ENCODE measurements at regions not wholly inside any gene's neighbourhood (a gene's known extent, or its start where the extent isn't known, plus 50 kb on each side); places are given as distances from the start of the nearest gene placed in this dataset.

DNA sequence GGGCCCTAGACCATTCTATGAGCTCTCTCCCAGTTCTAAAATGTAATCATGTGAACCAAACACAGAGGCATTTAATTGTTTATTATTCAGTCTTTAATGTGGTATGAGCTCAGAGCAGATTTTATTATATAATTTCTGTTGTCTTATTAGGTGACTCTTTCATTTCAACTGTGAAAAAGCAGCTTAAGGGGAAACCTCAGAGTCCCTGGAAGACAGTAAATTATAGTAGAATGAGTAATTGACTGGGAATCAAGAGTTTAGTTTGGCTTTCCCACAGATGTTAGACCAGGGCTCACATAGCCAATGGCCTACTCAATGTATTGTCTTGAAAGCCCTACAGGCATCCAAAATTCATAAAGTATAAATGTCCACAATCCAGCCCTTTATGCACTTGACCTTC lies 390.4 kb upstream of the SLC35B3 start:
- DNase-seq (ENCODE audit: extremely low spot score in 2 of 2), result no peak
- intact Hi-C loops (cut with DNase I), result no loop called here
- Histone ChIP-seq H3K27me3 (no peaks in the 10 kb centered on the region), H3K4me1 (no peaks in the 10 kb centered on the region), H3K4me3 (no peak overlapping the region), H3K27ac (no peak overlapping the region), H3K9me3 (no peaks in the 10 kb centered on the region), H3K36me3 (no peaks in the 10 kb centered on the region)
- TF ChIP-seq POLR2A (IDR thresholded peaks at IDR 0.05), result no peak
- no peak for TF ChIP-seq POLR2AphosphoS5 (IDR thresholded peaks at IDR 0.05; ENCODE audit: insufficient read depth in 1 of 2, low read depth in 1 of 2)
- TF ChIP-seq, protein P1, sequence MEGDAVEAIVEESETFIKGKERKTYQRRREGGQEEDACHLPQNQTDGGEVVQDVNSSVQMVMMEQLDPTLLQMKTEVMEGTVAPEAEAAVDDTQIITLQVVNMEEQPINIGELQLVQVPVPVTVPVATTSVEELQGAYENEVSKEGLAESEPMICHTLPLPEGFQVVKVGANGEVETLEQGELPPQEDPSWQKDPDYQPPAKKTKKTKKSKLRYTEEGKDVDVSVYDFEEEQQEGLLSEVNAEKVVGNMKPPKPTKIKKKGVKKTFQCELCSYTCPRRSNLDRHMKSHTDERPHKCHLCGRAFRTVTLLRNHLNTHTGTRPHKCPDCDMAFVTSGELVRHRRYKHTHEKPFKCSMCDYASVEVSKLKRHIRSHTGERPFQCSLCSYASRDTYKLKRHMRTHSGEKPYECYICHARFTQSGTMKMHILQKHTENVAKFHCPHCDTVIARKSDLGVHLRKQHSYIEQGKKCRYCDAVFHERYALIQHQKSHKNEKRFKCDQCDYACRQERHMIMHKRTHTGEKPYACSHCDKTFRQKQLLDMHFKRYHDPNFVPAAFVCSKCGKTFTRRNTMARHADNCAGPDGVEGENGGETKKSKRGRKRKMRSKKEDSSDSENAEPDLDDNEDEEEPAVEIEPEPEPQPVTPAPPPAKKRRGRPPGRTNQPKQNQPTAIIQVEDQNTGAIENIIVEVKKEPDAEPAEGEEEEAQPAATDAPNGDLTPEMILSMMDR (IDR thresholded peaks at IDR 0.05), result no peak

- H3K9me3 ChIP-seq, result no peaks in the 10 kb centered on the region
- H3K36me3 ChIP-seq, result no peaks in the 10 kb centered on the region
- H3K27ac ChIP-seq, result no peak overlapping the region
- no peak overlapping the region for H3K4me3 ChIP-seq
- no peaks in the 10 kb centered on the region for H3K27me3 ChIP-seq
- intact Hi-C loops (cut with DNase I), result no loop called here
- no peaks in the 10 kb centered on the region for H3K4me1 ChIP-seq
- no peak for DNase-seq (ENCODE audit: extremely low spot score in 2 of 2)
- TF ChIP-seq POLR2A (IDR thresholded peaks at IDR 0.05), result no peak
- no peak for TF ChIP-seq POLR2AphosphoS5 (IDR thresholded peaks at IDR 0.05; ENCODE audit: insufficient read depth in 1 of 2, low read depth in 1 of 2)
- TF ChIP-seq, protein P1 (IDR thresholded peaks at IDR 0.05), result no peak
Measured at GRCh38 chr6:8821981-8822381, 386.6 kb upstream of the SLC35B3 start.

DNA sequence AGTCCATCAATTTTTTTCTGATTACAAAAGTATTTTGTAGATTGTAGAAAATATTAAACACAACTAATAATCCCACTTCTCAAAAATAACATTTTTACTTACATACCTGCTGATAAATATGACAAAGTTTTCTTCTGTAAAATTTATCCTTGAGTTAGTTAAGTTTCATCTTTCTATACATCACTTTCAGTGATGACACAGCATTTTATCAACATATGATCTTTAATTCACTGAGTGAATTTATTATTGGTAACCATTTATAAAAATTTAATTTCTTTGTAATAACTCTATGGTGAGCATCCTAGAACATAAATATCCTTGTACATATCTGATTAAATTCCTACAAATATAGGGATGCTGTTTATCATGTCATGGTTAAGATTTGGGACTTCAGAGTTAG lies 385.0 kb upstream of the SLC35B3 start:
- no peaks in the 10 kb centered on the region for H3K4me1 ChIP-seq
- TF ChIP-seq POLR2AphosphoS5 (IDR thresholded peaks at IDR 0.05; ENCODE audit: insufficient read depth in 1 of 2, low read depth in 1 of 2) (no peak), POLR2A (IDR thresholded peaks at IDR 0.05) (no peak)
- TF ChIP-seq, protein P1 (IDR thresholded peaks at IDR 0.05), result no peak
- H3K9me3 ChIP-seq, result no peaks in the 10 kb centered on the region
- no peaks in the 10 kb centered on the region for H3K36me3 ChIP-seq
- no peak for DNase-seq (ENCODE audit: extremely low spot score in 2 of 2)
- H3K27me3 ChIP-seq, result no peaks in the 10 kb centered on the region
- no peak overlapping the region for H3K27ac ChIP-seq
- intact Hi-C loops (cut with DNase I), result no loop called here
- H3K4me3 ChIP-seq, result no peak overlapping the region

DNA sequence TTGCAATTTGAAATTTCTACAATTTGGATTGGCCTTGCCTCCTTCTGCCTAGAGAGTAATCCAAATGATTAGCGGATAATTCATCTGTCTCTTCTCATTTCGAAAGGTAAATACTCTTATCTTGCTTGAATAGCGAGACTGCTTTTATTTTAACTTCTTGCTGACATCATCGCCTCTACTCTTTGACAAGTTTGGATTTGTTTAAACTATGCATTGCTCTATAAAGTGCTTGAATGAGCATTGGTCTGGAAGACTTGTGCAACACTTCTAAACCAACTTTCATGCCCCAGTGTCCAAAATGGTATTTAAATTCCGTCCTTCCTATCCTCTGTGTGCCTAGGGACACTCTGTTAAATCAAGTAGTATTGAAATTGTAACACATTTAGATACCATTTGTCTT lies 384.1 kb upstream of the SLC35B3 start:
- Histone ChIP-seq H3K27me3 (no peaks in the 10 kb centered on the region), H3K27ac (no peak overlapping the region), H3K36me3 (no peaks in the 10 kb centered on the region), H3K4me1 (no peaks in the 10 kb centered on the region), H3K4me3 (no peak overlapping the region), H3K9me3 (no peaks in the 10 kb centered on the region)
- intact Hi-C loops (cut with DNase I), result no loop called here
- no peak for TF ChIP-seq POLR2A (IDR thresholded peaks at IDR 0.05)
- peak in 1 of 2 donors; percentile 32 for TF ChIP-seq POLR2AphosphoS5 (IDR thresholded peaks at IDR 0.05; ENCODE audit: insufficient read depth in 1 of 2, low read depth in 1 of 2)
- no peak for DNase-seq (ENCODE audit: extremely low spot score in 2 of 2)

GRCh38 chr6:8814440-8815000 lies 379.2 kb upstream of the SLC35B3 start:
- H3K4me1 ChIP-seq, result no peaks in the 10 kb centered on the region
- no peak for DNase-seq (ENCODE audit: extremely low spot score in 2 of 2)
- TF ChIP-seq, protein P1 (IDR thresholded peaks at IDR 0.05), result no peak
- TF ChIP-seq POLR2A (IDR thresholded peaks at IDR 0.05) (no peak), POLR2AphosphoS5 (IDR thresholded peaks at IDR 0.05; ENCODE audit: insufficient read depth in 1 of 2, low read depth in 1 of 2) (no peak)
- H3K4me3 ChIP-seq, result no peak overlapping the region
- H3K27me3 ChIP-seq, result no peaks in the 10 kb centered on the region
- H3K36me3 ChIP-seq, result no peaks in the 10 kb centered on the region
- no peaks in the 10 kb centered on the region for H3K9me3 ChIP-seq
- H3K27ac ChIP-seq, result no peak overlapping the region
- intact Hi-C loops (cut with DNase I), result no loop called here

Data from vagina (tissue), 2 donors.